ENCODE measurements at regions not wholly inside any gene's neighbourhood (a gene's known extent, or its start where the extent isn't known, plus 50 kb on each side); places are given as distances from the start of the nearest gene placed in this dataset.

- DNase-seq (no peak), ATAC-seq (no peak)
- Histone ChIP-seq H3K9me3 (ENCODE audit: control insufficient read depth, low read length) (no peaks in the 10 kb centered on the region), H3K27ac (ENCODE audit: low read length) (no peak overlapping the region), H3K4me3 (ENCODE audit: low read length) (no peak overlapping the region), H3K27me3 (ENCODE audit: control insufficient read depth, insufficient read depth) (no peaks in the 10 kb centered on the region), H3K4me1 (ENCODE audit: control insufficient read depth, insufficient read depth, low read length) (no peaks in the 10 kb centered on the region)
- WGBS: 70% methylated on average over 9 of the region's 9 CpGs
- intact Hi-C loops (cut with DNase I): no loop called here
Observed at GRCh38 chr17:70677783-70678647, 508.7 kb downstream of the KCNJ2 start.

GRCh38 chr17:70678889-70679288 lies 509.6 kb downstream of the KCNJ2 start:
- intact Hi-C loops (cut with DNase I): no loop called here
- no peak overlapping the region for H3K27ac ChIP-seq (ENCODE audit: low read length)
- DNase-seq: no peak
- no peak for ATAC-seq
- no peaks in the 10 kb centered on the region for H3K27me3 ChIP-seq (ENCODE audit: control insufficient read depth, insufficient read depth)
- 71% methylated on average over 3 of the region's 3 CpGs for WGBS
- no peak overlapping the region for H3K4me3 ChIP-seq (ENCODE audit: low read length)
- no peaks in the 10 kb centered on the region for H3K9me3 ChIP-seq (ENCODE audit: control insufficient read depth, low read length)
- no peaks in the 10 kb centered on the region for H3K4me1 ChIP-seq (ENCODE audit: control insufficient read depth, insufficient read depth, low read length)

DNA sequence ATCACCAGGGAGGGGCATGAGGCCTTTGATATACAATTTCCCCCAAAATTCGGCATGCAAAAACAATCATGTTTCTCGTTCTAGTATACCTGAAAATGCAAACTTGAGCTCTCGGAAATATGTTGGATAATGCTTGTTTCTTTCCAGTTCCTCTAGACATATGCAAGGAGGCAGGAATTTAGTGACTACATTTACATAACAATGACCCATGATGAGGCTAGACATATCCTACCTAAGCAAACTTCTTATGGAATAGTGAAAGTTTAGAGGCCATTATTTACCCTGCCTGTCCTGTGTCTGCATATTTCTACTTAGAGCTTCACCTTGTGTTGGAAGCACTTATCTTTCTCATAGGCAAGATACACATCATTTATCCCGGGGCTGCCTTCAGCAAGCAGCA lies 514.6 kb downstream of the KCNJ2 start:
- Histone ChIP-seq H3K27me3 (ENCODE audit: control insufficient read depth, insufficient read depth) (no peaks in the 10 kb centered on the region), H3K4me3 (ENCODE audit: low read length) (no peak overlapping the region), H3K27ac (ENCODE audit: low read length) (no peak overlapping the region), H3K4me1 (ENCODE audit: control insufficient read depth, insufficient read depth, low read length) (no peaks in the 10 kb centered on the region), H3K9me3 (ENCODE audit: control insufficient read depth, low read length) (no peaks in the 10 kb centered on the region)
- DNase-seq (no peak), ATAC-seq (no peak)
- intact Hi-C loops (cut with DNase I): no loop called here
- WGBS: 88% methylated on average over 4 of the region's 4 CpGs

GRCh38 chr17:70687421-70687820 lies 518.1 kb downstream of the KCNJ2 start:
- no peaks in the 10 kb centered on the region for H3K9me3 ChIP-seq (ENCODE audit: control insufficient read depth, low read length)
- H3K27me3 ChIP-seq (ENCODE audit: control insufficient read depth, insufficient read depth): no peaks in the 10 kb centered on the region
- 66% methylated on average over 1 of the region's 1 CpG for WGBS
- ATAC-seq: no peak
- H3K27ac ChIP-seq (ENCODE audit: low read length): no peak overlapping the region
- no peaks in the 10 kb centered on the region for H3K4me1 ChIP-seq (ENCODE audit: control insufficient read depth, insufficient read depth, low read length)
- H3K4me3 ChIP-seq (ENCODE audit: low read length): no peak overlapping the region
- DNase-seq: no peak
- intact Hi-C loops (cut with DNase I): no loop called here

DNA sequence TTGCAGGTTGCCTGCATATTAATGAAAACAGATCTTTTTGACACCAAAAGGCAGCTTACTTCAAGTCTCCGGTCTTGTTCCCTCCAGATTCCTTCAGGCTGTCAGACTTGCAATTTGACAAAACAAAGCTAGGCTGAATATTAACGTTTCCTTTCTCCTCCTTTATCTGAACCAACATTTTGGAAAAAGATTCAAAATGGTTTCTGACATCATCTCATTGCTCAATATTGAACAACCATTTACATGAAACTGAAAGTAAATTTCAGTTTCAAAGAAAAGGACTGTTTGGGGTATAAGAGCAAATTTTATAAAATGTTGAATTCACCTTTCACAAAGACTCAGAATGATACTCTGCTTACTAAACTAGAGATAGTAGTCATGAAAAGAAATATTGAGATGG lies 521.8 kb downstream of the KCNJ2 start:
- Histone ChIP-seq H3K27ac (ENCODE audit: low read length) (no peak overlapping the region), H3K4me1 (ENCODE audit: control insufficient read depth, insufficient read depth, low read length) (no peaks in the 10 kb centered on the region), H3K4me3 (ENCODE audit: low read length) (no peak overlapping the region), H3K9me3 (ENCODE audit: control insufficient read depth, low read length) (no peaks in the 10 kb centered on the region), H3K27me3 (ENCODE audit: control insufficient read depth, insufficient read depth) (no peaks in the 10 kb centered on the region)
- intact Hi-C loops (cut with DNase I): no loop called here
- DNase-seq (no peak), ATAC-seq (no peak)
- 60% methylated on average over 2 of the region's 2 CpGs for WGBS

DNA sequence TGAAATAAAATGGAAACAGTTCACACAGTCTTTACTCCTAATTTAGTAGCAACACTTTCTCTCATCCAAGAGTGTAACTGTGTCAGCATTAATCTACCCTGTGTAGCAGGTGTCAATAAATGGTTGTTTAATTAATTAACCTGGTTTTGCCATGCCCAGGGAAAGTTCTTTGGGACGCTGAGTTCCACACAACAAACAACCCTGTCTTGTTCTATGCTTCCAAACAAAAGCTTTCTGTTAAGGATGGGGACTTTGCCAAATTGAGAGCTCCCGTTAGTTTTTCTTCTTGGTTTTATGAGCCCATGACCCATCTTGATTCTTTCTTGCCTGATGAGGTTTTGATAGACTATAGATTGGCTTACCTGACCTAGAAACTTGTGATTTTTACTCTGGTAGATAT lies 530.1 kb downstream of the KCNJ2 start:
- intact Hi-C loops (cut with DNase I): no loop called here
- 59% methylated on average over 2 of the region's 2 CpGs for WGBS
- no peak for ATAC-seq

DNA sequence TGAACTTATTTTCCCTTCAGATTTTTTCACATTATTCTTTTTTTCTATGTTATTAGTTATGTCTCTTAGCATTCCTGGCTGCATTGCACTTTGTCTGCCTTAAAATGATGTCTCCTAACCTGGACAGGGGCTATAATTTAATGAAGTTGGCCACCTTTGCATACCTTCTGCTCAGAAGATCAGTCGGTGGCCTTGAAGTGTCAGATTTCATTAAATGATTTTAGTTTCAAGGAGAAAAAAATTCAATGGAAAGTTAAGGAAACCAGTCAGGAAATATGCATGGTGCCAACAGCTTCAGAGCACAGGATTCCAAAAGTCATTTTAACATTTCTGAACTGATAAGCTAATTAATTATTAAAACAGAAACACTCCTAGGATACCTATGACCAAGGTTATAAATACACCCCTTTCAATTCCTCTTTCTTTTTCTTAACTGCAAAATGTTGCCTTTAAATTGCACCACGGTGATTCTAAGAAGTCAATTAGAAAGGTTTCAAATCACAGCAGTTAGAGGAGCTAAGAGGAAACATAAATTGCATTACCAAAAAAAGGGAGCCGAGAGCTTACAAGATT lies 533.4 kb downstream of the KCNJ2 start:
- ATAC-seq (no peak), DNase-seq (no peak)
- intact Hi-C loops (cut with DNase I): no loop called here
- Histone ChIP-seq H3K4me3 (ENCODE audit: low read length) (no peak overlapping the region), H3K27ac (ENCODE audit: low read length) (no peak overlapping the region), H3K9me3 (ENCODE audit: control insufficient read depth, low read length) (no peaks in the 10 kb centered on the region), H3K4me1 (ENCODE audit: control insufficient read depth, insufficient read depth, low read length) (no peaks in the 10 kb centered on the region), H3K27me3 (ENCODE audit: control insufficient read depth, insufficient read depth) (no peaks in the 10 kb centered on the region)
- WGBS: 58% methylated on average over 3 of the region's 3 CpGs

More for the DNA sequence above, 530.1 kb downstream of the KCNJ2 start:
- DNase-seq: no peak
- Histone ChIP-seq H3K4me1 (ENCODE audit: control insufficient read depth, insufficient read depth, low read length) (no peaks in the 10 kb centered on the region), H3K4me3 (ENCODE audit: low read length) (no peak overlapping the region), H3K27me3 (ENCODE audit: control insufficient read depth, insufficient read depth) (no peaks in the 10 kb centered on the region), H3K27ac (ENCODE audit: low read length) (no peak overlapping the region), H3K9me3 (ENCODE audit: control insufficient read depth, low read length) (no peaks in the 10 kb centered on the region)

- WGBS: 40% methylated on average over 7 of the region's 7 CpGs
- Histone ChIP-seq H3K27ac (ENCODE audit: low read length) (no peak overlapping the region), H3K4me1 (ENCODE audit: control insufficient read depth, insufficient read depth, low read length) (no peaks in the 10 kb centered on the region), H3K4me3 (ENCODE audit: low read length) (no peak overlapping the region), H3K27me3 (ENCODE audit: control insufficient read depth, insufficient read depth) (no peaks in the 10 kb centered on the region), H3K9me3 (ENCODE audit: control insufficient read depth, low read length) (no peaks in the 10 kb centered on the region)
- ATAC-seq (no peak), DNase-seq (no peak)
- intact Hi-C loops (cut with DNase I): no loop called here
Observed at GRCh38 chr17:70709596-70709995, 540.3 kb downstream of the KCNJ2 start.

DNA sequence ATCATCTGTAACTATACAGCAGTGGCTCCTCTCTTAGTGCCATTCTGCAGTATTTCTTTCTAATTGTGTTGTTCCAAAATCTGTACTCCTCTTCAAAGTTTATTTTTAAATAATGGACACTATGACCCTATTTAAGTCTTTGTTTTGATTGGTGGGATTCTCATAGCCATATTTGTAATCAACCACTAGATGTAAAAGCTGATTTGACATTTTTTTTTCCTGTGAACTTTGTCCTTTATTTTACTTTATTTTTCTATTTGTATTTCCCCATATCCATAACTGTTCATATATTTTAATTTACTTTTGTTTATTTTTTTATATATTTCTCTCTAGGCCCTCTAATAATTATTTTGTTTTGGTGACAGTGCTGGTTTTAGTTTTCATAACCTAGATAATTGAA lies 544.4 kb downstream of the KCNJ2 start:
- intact Hi-C loops (cut with DNase I): no loop called here
- ATAC-seq: no peak
- DNase-seq: no peak

GRCh38 chr17:70716551-70716950 lies 547.2 kb downstream of the KCNJ2 start:
- no peaks in the 10 kb centered on the region for H3K4me1 ChIP-seq (ENCODE audit: control insufficient read depth, insufficient read depth, low read length)
- H3K27ac ChIP-seq (ENCODE audit: low read length): no peak overlapping the region
- no peak overlapping the region for H3K4me3 ChIP-seq (ENCODE audit: low read length)
- H3K9me3 ChIP-seq (ENCODE audit: control insufficient read depth, low read length): no peaks in the 10 kb centered on the region
- DNase-seq (no peak), ATAC-seq (no peak)
- H3K27me3 ChIP-seq (ENCODE audit: control insufficient read depth, insufficient read depth): no peaks in the 10 kb centered on the region
- intact Hi-C loops (cut with DNase I): no loop called here
- WGBS: 86% methylated on average over 3 of the region's 3 CpGs

More for the DNA sequence above, 544.4 kb downstream of the KCNJ2 start:
- Histone ChIP-seq H3K9me3 (ENCODE audit: control insufficient read depth, low read length) (no peaks in the 10 kb centered on the region), H3K27ac (ENCODE audit: low read length) (no peak overlapping the region), H3K27me3 (ENCODE audit: control insufficient read depth, insufficient read depth) (no peaks in the 10 kb centered on the region), H3K4me1 (ENCODE audit: control insufficient read depth, insufficient read depth, low read length) (no peaks in the 10 kb centered on the region), H3K4me3 (ENCODE audit: low read length) (no peak overlapping the region)

DNA sequence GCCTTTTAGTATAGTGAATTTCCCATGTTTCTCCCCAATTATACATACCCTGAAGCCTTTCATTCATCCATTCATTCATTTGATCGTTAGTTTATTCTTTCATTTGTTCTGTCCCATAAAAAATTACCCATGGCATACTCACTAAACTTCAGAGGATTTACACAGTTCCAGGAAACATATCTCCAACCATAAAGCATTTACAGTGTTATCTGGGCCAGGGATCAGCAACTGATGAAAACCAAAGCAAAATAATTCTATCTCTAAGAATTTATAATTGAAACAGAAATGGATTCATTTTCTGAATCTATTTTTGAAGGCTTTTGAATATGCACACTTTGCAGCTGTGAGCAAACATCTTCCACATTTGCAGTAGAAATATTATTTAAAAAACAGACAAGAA lies 547.7 kb downstream of the KCNJ2 start:
- 79% methylated on average over 1 of the region's 1 CpG for WGBS
- Histone ChIP-seq H3K4me3 (ENCODE audit: low read length) (no peak overlapping the region), H3K9me3 (ENCODE audit: control insufficient read depth, low read length) (no peaks in the 10 kb centered on the region), H3K27me3 (ENCODE audit: control insufficient read depth, insufficient read depth) (no peaks in the 10 kb centered on the region), H3K27ac (ENCODE audit: low read length) (no peak overlapping the region), H3K4me1 (ENCODE audit: control insufficient read depth, insufficient read depth, low read length) (no peaks in the 10 kb centered on the region)
- intact Hi-C loops (cut with DNase I): no loop called here
- ATAC-seq (no peak), DNase-seq (no peak)
